ENCODE measurements at regions not wholly inside any gene's neighbourhood (a gene's known extent, or its start where the extent isn't known, plus 50 kb on each side); places are given as distances from the start of the nearest gene placed in this dataset.

DNA sequence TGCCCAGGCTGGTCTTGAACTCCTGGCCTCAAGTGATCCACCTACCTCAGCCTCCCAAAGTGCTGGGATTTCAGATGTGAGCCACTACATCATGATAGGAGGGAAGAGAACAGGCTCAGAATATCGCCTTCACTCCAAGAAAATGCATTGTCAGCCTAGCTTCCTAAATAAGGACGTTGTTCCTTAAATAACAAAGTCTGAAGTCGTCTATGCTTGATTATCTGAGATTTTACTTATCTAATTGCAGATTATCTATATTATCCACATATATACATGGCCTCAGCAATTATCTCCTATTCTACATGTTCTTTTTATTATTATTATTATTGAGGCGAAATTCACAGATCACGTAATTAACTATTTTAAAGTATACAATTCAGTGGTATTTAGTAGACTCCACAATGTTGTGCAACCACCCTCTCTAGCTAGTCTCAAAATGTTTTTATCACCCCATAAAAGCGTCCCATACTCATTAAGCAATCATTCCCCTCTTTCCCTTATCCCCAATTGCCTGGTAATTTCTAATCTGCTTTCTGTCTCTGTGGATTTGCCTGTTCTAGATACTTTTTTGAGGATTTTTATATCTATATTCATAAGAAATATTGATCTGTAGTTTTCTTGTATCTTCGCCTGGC is 95.1 kb upstream of the RFX8 start:
- TF ChIP-seq EZH2 (IDR thresholded peaks at IDR 0.05; ENCODE audit: insufficient read depth, low read length) (no peak), CTCF (IDR thresholded peaks at IDR 0.05; ENCODE audit: insufficient read depth, low read depth, low read length) (no peak)
- Histone ChIP-seq H3K27ac (ENCODE audit: low read depth, low read length) (no peak overlapping the region), H2AFZ (ENCODE audit: low read depth, low read length) (no peak overlapping the region), H3K9me3 (ENCODE audit: insufficient read depth, low read depth, low read length) (no peaks in the 10 kb centered on the region), H3K9ac (ENCODE audit: low read length) (no peak overlapping the region), H3K27me3 (ENCODE audit: insufficient read depth, low read length) (peaks cover 5% of the 10 kb centered on the region), H3K4me1 (ENCODE audit: insufficient read depth, low read length) (no peaks in the 10 kb centered on the region), H3K36me3 (ENCODE audit: insufficient read depth, low read length) (no peaks in the 10 kb centered on the region), H3K4me3 (ENCODE audit: insufficient read depth, low read depth, low read length) (no peak overlapping the region), H3K4me2 (ENCODE audit: low read length) (no peak overlapping the region), H4K20me1 (ENCODE audit: insufficient read depth, low read length) (no peaks in the 10 kb centered on the region), H3K79me2 (ENCODE audit: insufficient read depth, low read length) (no peaks in the 10 kb centered on the region)
- no peaks in the 10 kb centered on the region for H3K4me1 Mint-ChIP-seq (ENCODE audit: low read depth, unreplicated experiment)
- no peak for FAIRE-seq
- H3K4me3 Mint-ChIP-seq (ENCODE audit: unreplicated experiment) = no peak overlapping the region
- no peaks in the 10 kb centered on the region for H3K9me3 Mint-ChIP-seq (ENCODE audit: unreplicated experiment)
- DNase-seq (ENCODE audit: low read depth) = no peak
- no peak overlapping the region for H3K27ac Mint-ChIP-seq (ENCODE audit: unreplicated experiment)
- peaks cover 5% of the 10 kb centered on the region for H3K27me3 Mint-ChIP-seq (ENCODE audit: low read depth, unreplicated experiment)
- H3K36me3 Mint-ChIP-seq (ENCODE audit: low read depth, unreplicated experiment) = no peaks in the 10 kb centered on the region

GRCh38 chr2:101568969-101569368 is 94.1 kb upstream of the RFX8 start:
- no peak for FAIRE-seq
- H3K27me3 Mint-ChIP-seq (ENCODE audit: low read depth, unreplicated experiment) = peaks cover 12% of the 10 kb centered on the region

More at GRCh38 chr2:101568969-101569368, 94.1 kb upstream of the RFX8 start:
- H3K79me2 ChIP-seq (ENCODE audit: insufficient read depth, low read length) = no peaks in the 10 kb centered on the region
- no peak overlapping the region for H2AFZ ChIP-seq (ENCODE audit: low read depth, low read length)
- H3K4me1 ChIP-seq (ENCODE audit: insufficient read depth, low read length) = no peaks in the 10 kb centered on the region
- Mint-ChIP-seq H3K36me3 (ENCODE audit: low read depth, unreplicated experiment) (no peaks in the 10 kb centered on the region), H3K9me3 (ENCODE audit: unreplicated experiment) (peaks cover 2% of the 10 kb centered on the region), H3K27ac (ENCODE audit: unreplicated experiment) (no peak overlapping the region), H3K4me3 (ENCODE audit: unreplicated experiment) (no peak overlapping the region), H3K4me1 (ENCODE audit: low read depth, unreplicated experiment) (peaks cover 4% of the 10 kb centered on the region)
- no peak for TF ChIP-seq EZH2 (IDR thresholded peaks at IDR 0.05; ENCODE audit: insufficient read depth, low read length)
- TF ChIP-seq CTCF (IDR thresholded peaks at IDR 0.05; ENCODE audit: insufficient read depth, low read depth, low read length) = no peak
- H3K4me2 ChIP-seq (ENCODE audit: low read length) = no peak overlapping the region
- H3K36me3 ChIP-seq (ENCODE audit: insufficient read depth, low read length) = no peaks in the 10 kb centered on the region
- no peak for DNase-seq (ENCODE audit: low read depth)
- H4K20me1 ChIP-seq (ENCODE audit: insufficient read depth, low read length) = no peaks in the 10 kb centered on the region
- H3K9me3 ChIP-seq (ENCODE audit: insufficient read depth, low read depth, low read length) = no peaks in the 10 kb centered on the region
- H3K27ac ChIP-seq (ENCODE audit: low read depth, low read length) = no peak overlapping the region
- no peak overlapping the region for H3K9ac ChIP-seq (ENCODE audit: low read length)
- peaks cover 5% of the 10 kb centered on the region for H3K27me3 ChIP-seq (ENCODE audit: insufficient read depth, low read length)
- no peak overlapping the region for H3K4me3 ChIP-seq (ENCODE audit: insufficient read depth, low read depth, low read length)

All from astrocyte (in vitro differentiated cells and primary cell).